ENCODE measurements at regions not wholly inside any gene's neighbourhood (a gene's known extent, or its start where the extent isn't known, plus 50 kb on each side); places are given as distances from the start of the nearest gene placed in this dataset.
"Not testable (repeated sequence)": the region's sequence is repeated elsewhere in the genome, so short reads cannot be mapped to it uniquely, and the experiment has no call there.

DNA sequence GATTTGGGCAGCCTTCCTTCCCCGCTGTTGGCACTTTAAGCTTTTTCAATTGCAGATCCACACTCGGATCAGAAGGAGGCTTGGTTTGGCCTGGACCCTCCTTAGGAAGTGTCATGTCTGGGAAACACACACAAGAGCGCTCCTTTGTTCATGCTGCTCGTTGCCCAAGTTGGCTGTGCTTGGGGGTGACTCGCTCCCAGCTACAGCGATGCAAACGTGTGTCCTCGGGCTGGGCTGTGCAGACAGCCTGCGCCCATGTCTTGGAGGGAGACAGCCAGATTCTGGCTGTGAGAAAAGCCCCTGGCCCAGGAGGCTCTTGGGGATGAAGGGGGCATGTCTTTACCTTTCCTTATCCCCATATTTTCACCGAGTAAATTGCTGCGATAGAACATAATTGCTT lies 665.6 kb upstream of the EEF2KMT start:
- no peak for DNase-seq

DNA sequence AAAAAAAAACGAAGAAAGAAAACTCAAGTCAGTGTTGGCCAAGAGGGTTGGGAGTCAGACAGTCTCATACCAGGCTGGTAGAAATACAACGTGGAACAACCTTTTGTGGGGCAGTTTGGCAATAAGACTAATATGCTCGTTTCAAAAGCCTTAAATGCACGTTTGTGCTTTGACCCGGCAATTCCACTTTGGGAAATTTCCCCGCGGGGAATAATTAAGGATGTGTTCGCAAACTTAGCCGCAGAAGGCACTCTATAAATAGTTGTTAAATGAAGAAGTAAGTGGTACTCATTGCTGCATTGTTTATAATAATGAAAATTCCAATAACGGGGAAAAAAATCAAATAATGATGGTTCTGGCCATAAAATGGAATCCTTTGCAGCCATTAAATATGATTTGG lies 664.8 kb upstream of the EEF2KMT start:
- no peak for DNase-seq

DNA sequence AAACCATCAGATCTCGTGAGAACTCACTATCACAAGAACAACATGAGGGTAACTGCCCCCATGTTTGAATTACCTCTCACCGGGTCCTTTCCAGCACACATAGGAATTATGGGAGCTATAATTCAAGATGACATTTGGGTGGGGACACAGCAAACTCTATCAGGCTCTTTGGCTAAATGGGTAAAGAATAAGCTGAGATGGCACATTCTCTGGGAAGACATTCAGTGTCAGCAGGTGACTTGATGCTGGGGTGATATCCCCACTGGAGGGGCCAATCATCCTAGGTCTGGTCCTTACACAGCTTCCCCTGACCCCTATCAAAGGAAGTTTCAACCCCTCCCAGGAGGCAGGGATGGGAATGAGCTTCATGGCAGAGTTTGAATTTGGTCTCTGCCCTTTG lies 664.0 kb upstream of the EEF2KMT start:
- no peak for DNase-seq

DNA sequence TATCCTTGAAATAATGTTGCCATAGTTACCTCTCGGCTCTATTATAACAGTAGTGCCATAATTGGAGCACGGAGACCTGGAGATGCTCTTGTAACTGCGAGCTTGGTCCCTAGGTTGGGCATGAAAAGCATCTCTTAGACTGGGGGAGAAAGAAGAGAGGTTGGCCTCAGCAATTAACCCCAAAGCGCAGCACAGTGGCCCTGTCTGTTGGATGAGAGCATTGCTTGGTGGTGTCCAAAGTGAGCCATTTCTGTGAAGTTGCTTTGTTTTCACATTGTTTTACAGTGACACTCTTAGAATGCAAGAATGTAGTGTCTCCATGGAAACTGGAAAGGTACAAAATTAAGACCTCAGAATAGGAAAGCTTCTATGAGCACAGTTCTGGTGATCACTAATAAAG lies 660.7 kb upstream of the EEF2KMT start:
- DNase-seq: no peak

DNA sequence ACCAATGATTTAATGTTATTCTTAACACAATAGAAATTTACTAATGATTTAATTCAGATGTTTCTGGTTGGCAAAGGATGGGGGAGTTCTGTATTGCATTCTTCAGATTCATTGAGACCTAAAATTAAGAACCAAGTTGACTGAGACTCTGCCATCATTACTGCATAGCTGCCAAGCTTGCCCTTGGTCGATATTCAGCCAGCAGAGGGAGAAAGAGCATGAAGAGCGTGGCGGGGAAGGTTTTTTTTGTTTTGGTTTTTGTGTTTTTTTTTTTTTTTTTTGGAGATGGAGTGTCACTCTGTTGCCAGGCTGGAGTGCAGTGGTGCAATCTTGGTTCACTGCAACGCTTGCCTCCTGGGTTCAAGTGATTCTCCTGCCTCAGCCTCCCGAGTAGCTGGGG lies 659.4 kb upstream of the EEF2KMT start:
- no peak for DNase-seq

DNA sequence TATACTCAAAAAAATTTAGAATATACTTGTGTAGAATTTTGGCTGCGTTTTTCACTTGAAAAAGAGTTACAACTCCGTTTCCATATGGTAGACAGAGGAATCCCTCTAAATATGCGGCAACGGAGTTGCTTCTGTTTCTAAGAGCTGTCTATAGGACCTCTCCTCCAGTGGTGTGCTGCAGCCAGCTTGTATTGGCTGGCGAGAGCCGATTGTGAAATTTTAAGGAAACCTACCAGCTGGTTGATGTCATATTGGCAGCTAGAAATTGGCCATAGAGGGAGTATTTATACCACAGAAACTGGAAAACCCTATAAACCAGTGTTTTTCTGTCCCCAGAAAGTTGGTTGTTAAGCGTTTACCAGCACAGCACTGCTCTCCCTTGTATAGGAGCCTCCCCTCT lies 655.8 kb upstream of the EEF2KMT start:
- no peak for DNase-seq

DNA sequence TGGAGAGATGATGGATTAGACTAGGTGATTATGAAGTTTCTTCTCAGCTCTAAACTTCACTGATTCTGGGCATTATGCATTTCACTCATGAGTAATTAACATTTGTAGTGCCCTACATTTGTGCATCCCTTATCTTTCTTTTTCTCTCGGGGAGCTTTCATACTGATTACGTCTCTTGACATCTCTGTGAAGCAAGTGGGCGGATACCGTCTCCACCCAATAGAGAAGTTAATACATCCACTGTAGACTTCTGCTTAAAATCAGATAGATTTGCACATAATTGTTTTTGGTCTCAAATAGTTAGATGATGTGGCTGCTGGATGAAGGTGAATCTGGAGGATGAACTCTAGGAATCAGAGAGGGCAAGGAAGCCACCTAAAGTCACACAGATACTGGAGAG lies 653.6 kb upstream of the EEF2KMT start:
- no peak for DNase-seq

DNA sequence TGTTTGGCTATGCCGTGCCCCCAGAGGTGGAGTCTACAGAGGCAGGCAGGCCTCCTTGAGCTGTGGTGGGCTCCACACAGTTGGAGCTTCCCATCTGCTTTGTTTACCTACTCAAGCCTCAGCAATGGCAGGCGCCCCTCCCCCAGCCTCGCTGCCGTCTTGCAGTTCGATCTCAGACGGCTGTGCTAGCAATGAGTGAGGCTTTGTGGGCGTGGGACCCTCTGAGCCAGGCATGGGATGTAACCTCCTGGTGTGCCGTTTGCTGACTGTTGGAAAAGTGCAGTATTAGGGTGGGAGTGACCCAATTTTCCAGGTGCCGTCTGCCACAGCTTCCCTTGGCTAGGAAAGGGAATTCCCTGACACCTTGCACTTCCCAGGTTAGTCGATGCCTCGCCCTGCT lies 652.8 kb upstream of the EEF2KMT start:
- DNase-seq: not testable (repeated sequence)

DNA sequence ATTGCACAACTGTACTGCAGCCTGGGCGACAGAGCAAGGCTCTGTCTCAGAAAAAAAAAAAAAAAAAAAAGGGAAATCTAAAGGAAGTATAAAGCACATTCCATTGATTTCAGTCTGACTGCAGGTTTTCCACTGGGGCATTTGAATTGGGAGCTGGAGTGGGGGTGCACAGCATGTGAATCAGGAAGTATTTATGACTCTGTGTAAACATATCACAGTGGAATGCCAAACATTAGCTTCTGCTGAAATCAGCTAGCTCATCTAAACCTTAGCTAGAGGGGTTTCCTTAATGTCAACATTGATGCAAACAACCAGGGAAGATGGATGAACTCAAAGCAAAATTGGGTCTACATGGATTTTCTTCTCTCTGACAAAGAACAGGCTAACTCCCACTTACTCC lies 641.0 kb upstream of the EEF2KMT start:
- DNase-seq: no peak

DNA sequence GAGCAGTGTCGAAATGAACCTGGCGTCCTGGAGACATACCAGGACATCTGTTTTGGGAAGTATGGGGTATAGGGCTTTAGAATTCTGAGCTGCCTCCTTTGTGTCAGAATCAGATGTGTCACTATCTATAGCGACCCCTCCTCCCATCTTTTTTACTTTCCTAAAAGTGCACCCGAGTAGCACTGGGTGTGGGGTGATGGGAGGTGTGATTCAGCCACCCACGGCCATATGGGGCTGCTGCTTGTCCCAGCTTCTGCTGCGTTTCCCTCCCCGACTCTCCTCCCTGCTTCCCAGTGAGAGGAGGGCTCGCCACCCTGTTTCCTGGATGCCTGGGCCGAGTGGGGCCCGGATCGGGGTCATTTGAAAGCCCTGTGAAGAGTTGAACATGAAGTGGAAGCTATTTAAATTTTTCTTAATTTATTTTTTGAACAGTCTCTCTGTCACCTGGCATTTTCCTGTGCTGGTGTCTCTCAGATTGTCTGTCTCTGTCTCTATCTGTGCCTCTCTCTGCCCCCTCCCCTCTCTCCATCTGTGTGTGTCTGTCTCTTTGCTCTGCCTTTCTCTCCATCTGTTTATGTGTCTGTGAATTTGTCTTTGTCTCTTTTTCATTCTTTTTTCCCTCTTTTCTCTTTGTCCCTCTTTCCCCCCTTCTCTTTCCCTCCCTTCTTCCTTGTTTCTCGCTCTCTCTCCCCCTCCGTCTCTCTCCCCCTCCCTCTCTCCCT lies 638.8 kb upstream of the EEF2KMT start:
- DNase-seq: no peak

DNA sequence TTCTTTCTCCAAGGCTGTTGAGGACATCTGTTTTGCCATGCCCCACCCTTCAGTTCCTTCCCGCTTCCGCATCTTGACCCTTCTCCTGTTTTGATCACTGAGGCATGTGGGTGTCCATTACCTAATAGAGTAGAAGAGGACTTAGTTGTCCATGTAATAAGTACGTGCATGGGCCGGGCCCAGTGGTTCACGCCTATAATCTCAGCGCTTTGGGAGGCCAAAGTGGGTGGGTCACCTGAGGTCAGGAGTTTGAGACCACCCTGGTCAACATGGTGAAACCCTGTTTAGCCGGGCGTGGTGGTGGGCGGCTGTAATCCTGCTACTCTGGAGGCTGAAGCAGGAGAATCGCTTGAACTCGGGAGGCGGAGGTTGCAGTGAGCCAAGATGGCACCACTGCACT lies 637.8 kb upstream of the EEF2KMT start:
- no peak for DNase-seq

DNA sequence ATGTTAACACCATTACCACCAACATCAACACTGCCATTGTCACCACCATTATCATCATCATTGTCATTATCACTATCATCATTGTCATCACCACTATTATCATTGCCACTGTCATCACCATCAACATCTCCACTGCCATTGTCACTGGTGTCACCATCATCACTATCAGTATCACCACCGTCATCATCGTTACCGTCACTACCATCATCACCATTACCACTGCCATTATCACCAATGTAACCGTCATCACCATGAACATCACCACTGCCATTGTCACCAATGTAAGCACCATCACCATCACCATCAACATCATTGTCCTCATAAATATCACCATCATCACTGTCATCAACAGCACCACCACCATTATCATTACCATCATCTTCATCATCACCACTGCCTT lies 633.2 kb upstream of the EEF2KMT start:
- no peak for DNase-seq

DNA sequence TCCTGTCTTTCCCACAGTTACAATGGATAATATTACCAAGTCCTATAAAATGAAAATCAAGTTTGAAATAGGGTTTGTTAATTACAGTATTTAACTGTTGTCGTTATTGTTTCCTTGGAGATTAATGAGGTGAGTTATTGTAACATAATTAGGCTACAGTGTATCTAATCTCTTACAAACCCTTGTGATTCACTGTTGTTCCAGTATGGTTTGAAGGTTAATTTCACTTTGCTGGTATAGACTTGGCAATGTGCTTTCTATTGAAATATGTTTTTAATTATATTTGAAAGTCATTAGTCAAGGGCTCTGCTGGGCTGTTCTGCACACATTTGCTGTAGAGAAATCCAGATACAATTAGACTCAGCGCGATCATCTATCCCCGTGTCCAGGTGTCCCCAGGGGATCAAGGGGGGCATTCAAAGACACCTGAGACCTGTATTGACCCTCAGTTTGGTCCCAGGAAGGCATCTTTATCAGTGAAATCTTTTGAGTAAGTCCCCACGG lies 624.6 kb upstream of the EEF2KMT start:
- no peak for DNase-seq

DNA sequence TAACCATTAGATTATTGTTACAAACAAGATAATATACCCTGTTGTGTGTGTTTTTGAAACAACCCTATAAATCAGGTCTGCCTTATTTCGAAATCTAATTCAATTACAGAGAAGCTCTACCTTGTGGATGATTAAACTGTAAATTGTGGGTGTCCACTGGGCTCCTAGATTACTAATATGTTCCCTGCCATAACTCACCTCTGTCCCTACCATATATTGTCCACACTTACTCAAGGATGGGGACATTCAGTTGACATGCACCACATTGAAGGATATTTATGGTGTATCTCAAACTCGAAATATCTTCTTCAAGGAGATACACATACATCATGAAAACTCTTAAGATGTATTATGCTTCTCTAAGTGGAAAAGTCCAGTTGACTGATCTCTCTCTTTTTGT lies 617.6 kb upstream of the EEF2KMT start:
- no peak for DNase-seq

DNA sequence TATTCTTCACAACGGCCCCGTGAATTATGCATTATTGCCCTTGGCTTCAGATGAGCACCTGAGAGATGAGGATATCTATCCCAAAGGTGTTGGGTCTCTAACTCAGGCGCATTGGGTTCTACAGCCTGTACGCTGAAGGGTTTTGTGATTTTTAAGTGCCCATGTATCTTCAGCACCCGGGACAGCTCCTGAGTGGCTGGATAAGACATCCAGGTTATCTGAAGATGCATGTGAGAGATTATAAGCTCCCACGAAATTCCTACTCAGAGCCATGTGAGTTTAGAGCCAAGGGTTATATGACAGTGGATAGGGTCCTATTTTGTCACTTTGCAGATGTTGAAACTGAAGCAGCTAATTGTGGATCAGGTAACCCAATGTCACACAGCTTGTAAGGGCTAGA lies 612.3 kb upstream of the EEF2KMT start:
- peak in 2 of 3 donors; percentile 10 to 28 for DNase-seq

DNA sequence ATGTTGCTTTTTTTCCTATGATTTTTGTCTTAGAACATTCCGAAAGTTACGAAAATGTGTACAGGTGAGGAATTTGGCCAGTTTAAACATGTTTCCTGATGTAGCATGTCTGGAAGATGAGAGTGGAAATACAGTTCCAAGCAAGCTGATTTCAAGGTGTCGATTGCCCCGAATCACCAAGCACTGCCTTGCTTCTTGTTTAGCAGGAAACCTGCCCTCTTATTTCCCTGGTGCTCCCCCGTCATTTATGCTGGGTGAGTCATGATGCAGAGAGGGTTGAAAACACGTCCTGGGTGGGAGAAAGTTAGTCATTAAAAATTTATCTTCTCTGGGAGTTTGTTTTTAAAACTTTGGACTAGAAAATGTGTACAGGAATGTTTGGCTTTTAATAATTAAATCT lies 608.6 kb upstream of the EEF2KMT start:
- DNase-seq: no peak

DNA sequence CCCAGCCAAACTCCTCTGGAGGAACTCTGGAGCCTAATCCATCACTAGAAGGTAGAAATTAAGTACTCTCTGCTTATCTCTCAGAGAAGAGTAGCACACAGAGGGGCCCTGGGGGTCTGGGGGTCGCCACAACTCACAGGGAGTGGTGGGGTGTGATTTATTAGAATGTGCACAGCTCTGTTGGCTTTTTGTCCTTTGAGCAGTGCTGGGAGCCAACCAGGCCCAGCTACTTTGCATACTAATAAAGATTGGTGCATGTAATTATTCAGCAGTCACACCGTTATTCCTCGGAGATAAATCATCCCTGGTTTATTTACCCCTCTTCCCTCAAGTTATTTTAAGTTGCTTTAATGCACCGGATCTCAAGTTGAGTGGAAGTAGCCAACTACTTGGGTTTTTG lies 606.7 kb upstream of the EEF2KMT start:
- no peak for DNase-seq

DNA sequence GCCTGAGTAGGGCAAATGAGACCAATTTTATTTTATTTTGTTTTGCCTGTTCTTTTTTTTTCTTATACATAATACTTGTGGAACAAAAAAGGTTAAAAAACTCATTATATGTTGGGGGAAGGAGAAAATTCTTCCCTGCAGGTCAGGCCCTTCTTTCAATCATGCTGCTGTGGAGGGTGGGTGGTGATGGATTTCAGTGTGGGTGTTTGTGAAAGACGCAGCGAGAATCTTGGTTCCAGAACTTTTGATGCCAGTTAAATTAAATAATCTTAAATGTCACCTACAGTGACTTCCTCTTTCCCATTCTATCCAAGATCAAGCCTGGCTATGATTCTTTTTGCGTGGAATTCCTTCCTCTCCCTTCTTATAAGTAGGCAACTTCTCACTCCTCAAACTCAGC lies 595.8 kb upstream of the EEF2KMT start:
- no peak for DNase-seq

DNA sequence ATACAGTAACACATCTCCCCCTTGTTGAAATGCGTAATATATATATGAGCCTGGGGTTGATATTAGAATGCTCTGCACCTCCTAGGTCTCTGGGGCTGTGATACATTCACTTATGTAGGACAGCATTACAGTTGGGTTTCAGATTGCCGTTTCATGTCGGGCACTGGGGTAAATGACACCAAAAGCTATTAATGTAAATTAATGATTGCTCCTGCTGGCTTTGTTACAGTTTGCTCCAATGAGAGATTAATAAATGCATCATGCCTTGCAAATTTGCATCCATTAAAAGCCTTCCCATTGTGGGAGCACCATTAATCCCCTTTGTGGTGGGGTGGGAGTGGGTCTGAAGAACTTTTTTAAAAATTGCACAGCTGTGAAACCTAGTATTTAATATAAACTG lies 584.4 kb upstream of the EEF2KMT start:
- DNase-seq: no peak

DNA sequence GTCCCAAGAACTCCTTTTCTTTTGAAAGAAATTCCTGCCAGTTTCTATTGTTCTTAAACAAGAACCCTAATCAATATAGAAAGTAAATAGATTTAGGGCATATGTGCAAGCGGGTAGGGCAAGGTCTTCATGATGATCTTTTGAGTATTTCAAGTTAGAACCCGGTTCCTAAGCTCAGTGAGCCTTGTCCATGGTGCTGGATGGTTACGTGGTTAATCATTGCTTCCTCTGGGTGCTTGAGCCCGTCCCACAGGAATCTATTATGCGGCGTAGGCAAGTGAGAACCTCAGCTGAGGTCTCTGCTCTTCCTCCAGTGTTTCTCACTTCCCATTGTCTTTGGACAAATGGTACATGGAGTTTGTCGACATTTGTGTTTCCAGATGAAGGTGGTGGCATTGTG lies 580.8 kb upstream of the EEF2KMT start:
- peak in 1 of 3 donors; percentile 2 for DNase-seq

DNA sequence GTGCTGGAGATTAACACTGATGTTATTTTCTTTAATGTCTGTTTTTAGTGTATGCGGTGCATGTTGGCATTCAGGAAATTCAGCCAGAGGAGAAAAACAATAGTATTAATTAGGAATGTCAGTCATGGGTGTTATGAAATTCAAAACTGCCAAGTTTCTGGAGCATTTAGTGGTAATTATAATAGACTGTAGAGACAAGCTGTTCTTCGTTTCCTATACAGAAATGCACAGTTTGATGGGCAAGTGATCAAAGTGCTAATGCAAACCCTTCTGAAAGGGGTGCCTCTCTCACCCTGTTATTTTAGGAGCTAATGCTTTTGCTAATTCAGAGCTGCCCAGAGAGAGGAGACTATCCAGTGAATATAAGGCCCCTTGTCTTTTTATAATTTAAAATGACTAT lies 573.8 kb upstream of the EEF2KMT start:
- DNase-seq: no peak

DNA sequence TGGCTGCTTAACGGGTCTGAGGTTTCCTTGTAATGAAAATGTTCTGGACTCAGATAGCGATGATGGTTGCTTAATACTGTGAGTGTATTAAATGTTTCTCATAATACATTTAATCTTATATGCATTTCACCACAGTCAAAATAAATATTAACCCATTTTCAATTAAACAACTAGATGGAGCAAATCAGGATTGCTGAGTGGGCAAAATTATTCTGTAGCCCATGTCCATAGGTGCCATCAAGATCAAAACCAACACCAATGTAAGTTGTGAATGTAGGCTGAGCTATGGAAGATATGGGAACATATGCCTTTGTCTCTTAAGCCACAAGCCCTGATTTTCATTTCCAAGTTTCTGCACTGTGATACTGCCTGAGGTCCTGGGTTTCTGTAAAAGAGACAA lies 572.6 kb upstream of the EEF2KMT start:
- no peak for DNase-seq

DNA sequence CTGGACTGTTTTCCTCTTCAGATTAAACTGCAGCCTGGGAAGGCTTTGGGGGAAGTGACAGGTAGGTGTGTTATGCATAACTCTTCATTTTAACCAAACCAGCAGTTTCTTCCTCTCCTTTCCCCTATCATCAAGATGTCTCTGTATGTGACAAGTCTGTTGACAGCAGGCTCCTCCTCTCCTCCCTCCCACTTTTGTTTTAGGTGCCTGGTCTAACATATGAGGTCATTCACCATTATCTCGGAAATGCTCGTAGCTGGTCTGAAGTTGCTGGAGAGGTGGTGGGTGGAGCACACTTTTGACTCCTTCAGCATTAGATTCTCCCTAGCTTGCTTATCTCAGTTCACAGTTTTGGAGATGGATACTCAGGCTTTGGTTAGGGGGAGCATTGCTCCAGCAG lies 571.0 kb upstream of the EEF2KMT start:
- DNase-seq: no peak

DNA sequence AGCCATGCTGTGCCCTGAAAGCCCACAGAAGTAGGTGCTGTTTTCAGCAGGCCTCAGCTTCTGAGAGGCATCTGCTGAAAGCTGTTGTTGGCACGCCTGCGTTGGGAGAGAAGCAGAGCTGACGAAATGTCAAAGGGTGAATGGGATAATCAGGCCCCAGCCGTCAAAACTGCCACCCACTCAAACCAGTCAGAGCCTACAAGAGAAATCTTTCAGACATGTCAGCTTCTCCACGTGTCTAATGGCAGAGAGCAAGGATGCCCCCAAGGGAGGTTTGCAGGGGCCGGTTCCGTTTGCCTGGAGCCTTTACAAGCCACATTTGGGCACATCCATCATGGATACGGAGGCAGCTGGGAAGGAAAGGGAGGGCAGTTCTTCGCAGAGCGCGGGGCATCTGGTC lies 568.2 kb upstream of the EEF2KMT start:
- DNase-seq: no peak

Measured in muscle of back (tissue), 3 donors.